Tibial nerve (tissue), 4 donors: ENCODE measurements at regions not wholly inside any gene's neighbourhood (a gene's known extent, or its start where the extent isn't known, plus 50 kb on each side); places are given as distances from the start of the nearest gene placed in this dataset.

ENCODE experiments used
- DNase-seq, 2 donors: peaks; one replicate each; pipeline ENCODE4 v3.0.0-alpha.2; 2019; ENCODE audit warnings: low spot score in 2 of 2
- H3K27ac ChIP-seq, 4 donors: fragments of 200-600 bp; sonication (generic) in 3 of 4; one replicate each; pipeline ENCODE4 v1.5.1; 2017 to 2019; ENCODE audit warnings: mild to moderate bottlenecking in 1 of 4
- H3K27me3 ChIP-seq, 2 donors: fragments of 200-600 bp; sonication (generic) in 1 of 2; one replicate each; pipeline versions ENCODE4 v1.5.1 to v1.6.0; 2017 to 2019
- H3K36me3 ChIP-seq, 3 donors: fragments of 200-600 bp; sonication (generic); one replicate each; pipeline ENCODE4 v1.5.1; 2018 to 2019
- H3K4me1 ChIP-seq, 4 donors: fragments of 200-600 bp; sonication (generic) in 3 of 4; one replicate each; pipeline ENCODE4 v1.5.1; 2017 to 2019
- H3K4me3 ChIP-seq, 4 donors: fragments of 200-600 bp; sonication (generic) in 3 of 4; one replicate each; pipeline ENCODE4 v1.5.1; 2017 to 2019; ENCODE audit warnings: mild to moderate bottlenecking in 1 of 4, moderate library complexity in 1 of 4
- H3K9me3 ChIP-seq, 4 donors: fragments of 200-600 bp; sonication (generic) in 3 of 4; one replicate each; pipeline ENCODE4 v1.5.1; 2017 to 2019
- CTCF ChIP-seq, 5 experiments: fragments of 200-600 bp in 3 of 5; fragments of 450-650 bp in 2 of 5; sonication (generic) in 3 of 5; IDR thresholded peaks; one replicate each; pipeline ENCODE4 v1.5.1; 2016 to 2019; ENCODE audit warnings: antibody characterized with exemption in 5 of 5, mild to moderate bottlenecking in 3 of 5, moderate library complexity in 2 of 5
- EP300 ChIP-seq, 2 donors: sonication (generic); formaldehyde crosslinking; IDR thresholded peaks; one replicate each; pipeline ENCODE4 v1.6.1; 2017; ENCODE audit warnings: antibody characterized with exemption in 2 of 2, mild to moderate bottlenecking in 1 of 2
- POLR2A ChIP-seq, 2 donors: fragments of 450-650 bp; IDR thresholded peaks; one replicate each; pipeline ENCODE4 v1.6.1; 2017; ENCODE audit warnings: antibody characterized with exemption in 2 of 2, mild to moderate bottlenecking in 2 of 2, moderate library complexity in 2 of 2
- WGBS, 2 donors: methylation state at CpG; one replicate each; pipeline ENCODE4 v1.1.5; 2018; 5-methylcytosine and 5-hydroxymethylcytosine counted together

- H3K27me3 ChIP-seq, result no peaks in the 10 kb centered on the region
- no peak for TF ChIP-seq CTCF (IDR thresholded peaks at IDR 0.05)
- no peak for TF ChIP-seq POLR2A (IDR thresholded peaks at IDR 0.05)
- TF ChIP-seq EP300 (IDR thresholded peaks at IDR 0.05), result no peak
- no peak overlapping the region for H3K27ac ChIP-seq
- DNase-seq, result no peak
- no peaks in the 10 kb centered on the region for H3K4me1 ChIP-seq
- H3K4me3 ChIP-seq, result no peak overlapping the region
- H3K9me3 ChIP-seq, result peaks cover 0 to 18% (median 0%) of the 10 kb centered on the region in 4 donors
- WGBS, 2 donors, result 85 to 93% methylated on average over 3 of the region's 3 CpGs
- no peaks in the 10 kb centered on the region for H3K36me3 ChIP-seq
Observed at GRCh38 chr13:32861304-32861703, 154.9 kb upstream of the KL start.

DNA sequence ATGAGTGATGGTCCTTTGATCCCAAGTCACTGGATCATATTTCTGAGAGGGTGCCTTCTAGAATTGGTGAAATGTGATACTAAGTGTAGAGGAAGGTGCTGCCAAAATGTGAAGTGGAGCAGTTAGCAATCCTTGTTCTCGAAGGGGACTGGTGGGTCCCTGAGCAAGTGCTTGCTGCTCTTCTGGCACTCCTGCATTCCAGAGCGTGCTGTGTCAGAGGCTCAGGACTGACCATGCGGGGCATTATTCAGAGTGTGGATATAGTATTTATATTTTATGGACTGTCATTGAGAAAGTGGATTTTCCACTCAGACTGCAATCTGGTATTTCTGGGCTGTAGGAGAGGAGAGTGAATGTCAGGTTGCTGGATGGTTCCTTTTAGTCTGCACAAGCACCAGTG lies 152.6 kb upstream of the KL start:
- H3K27me3 ChIP-seq, result no peaks in the 10 kb centered on the region
- 90 to 92% methylated on average over 3 of the region's 3 CpGs for WGBS, 2 donors
- no peak overlapping the region for H3K4me3 ChIP-seq
- no peaks in the 10 kb centered on the region for H3K36me3 ChIP-seq
- TF ChIP-seq EP300 (IDR thresholded peaks at IDR 0.05) (no peak), POLR2A (IDR thresholded peaks at IDR 0.05) (no peak), CTCF (IDR thresholded peaks at IDR 0.05) (no peak)
- H3K9me3 ChIP-seq, result peaks cover 0 to 18% (median 0%) of the 10 kb centered on the region in 4 donors
- H3K4me1 ChIP-seq, result no peaks in the 10 kb centered on the region
- H3K27ac ChIP-seq, result no peak overlapping the region
- DNase-seq, result no peak

GRCh38 chr13:32866921-32867320 lies 149.3 kb upstream of the KL start:
- DNase-seq, result no peak
- Histone ChIP-seq H3K9me3 (peaks cover 0 to 24% (median 3%) of the 10 kb centered on the region in 4 donors), H3K27me3 (no peaks in the 10 kb centered on the region), H3K4me3 (no peak overlapping the region), H3K36me3 (no peaks in the 10 kb centered on the region), H3K27ac (no peak overlapping the region), H3K4me1 (no peaks in the 10 kb centered on the region)
- WGBS, 2 donors, result 56 to 61% methylated on average over 4 of the region's 4 CpGs
- TF ChIP-seq POLR2A (IDR thresholded peaks at IDR 0.05) (no peak), CTCF (IDR thresholded peaks at IDR 0.05) (no peak), EP300 (IDR thresholded peaks at IDR 0.05) (no peak)

DNA sequence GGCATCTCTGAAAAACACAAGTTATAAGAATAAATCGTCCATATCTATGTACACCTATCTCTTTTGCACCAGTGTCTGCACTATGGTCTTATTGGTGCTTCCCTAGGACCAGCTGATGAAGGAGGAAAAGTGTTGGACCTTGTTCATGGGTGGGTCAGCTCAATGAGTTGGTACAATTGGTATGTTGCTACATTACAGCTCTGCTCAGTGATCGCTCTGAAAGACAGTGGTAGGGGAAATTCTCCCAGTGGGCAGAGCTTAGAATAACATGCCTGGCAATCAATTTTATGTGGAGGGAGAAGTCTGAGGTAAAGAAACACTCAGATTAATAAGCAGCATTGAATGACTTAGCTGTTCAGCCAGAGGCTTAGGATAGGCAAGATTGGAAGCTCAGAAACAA lies 138.7 kb upstream of the KL start:
- H3K27me3 ChIP-seq, result no peaks in the 10 kb centered on the region
- TF ChIP-seq POLR2A (IDR thresholded peaks at IDR 0.05), result no peak
- no peak for TF ChIP-seq CTCF (IDR thresholded peaks at IDR 0.05)
- TF ChIP-seq EP300 (IDR thresholded peaks at IDR 0.05), result no peak
- DNase-seq, result no peak
- no peak overlapping the region for H3K27ac ChIP-seq
- H3K4me1 ChIP-seq, result no peaks in the 10 kb centered on the region
- no peaks in the 10 kb centered on the region for H3K36me3 ChIP-seq
- 87 to 95% methylated on average over 2 of the region's 2 CpGs for WGBS, 2 donors
- no peak overlapping the region for H3K4me3 ChIP-seq
- H3K9me3 ChIP-seq, result no peaks in the 10 kb centered on the region

GRCh38 chr13:32878163-32878562 lies 138.1 kb upstream of the KL start:
- H3K4me1 ChIP-seq, result peaks cover 0 to 2% (median 0%) of the 10 kb centered on the region in 4 donors
- DNase-seq, result no peak
- no peak overlapping the region for H3K4me3 ChIP-seq
- no peaks in the 10 kb centered on the region for H3K27me3 ChIP-seq
- H3K27ac ChIP-seq, result no peak overlapping the region
- H3K9me3 ChIP-seq, result no peaks in the 10 kb centered on the region
- H3K36me3 ChIP-seq, result no peaks in the 10 kb centered on the region
- no peak for TF ChIP-seq CTCF (IDR thresholded peaks at IDR 0.05)
- TF ChIP-seq POLR2A (IDR thresholded peaks at IDR 0.05), result no peak
- no peak for TF ChIP-seq EP300 (IDR thresholded peaks at IDR 0.05)
- 89 to 92% methylated on average over 4 of the region's 4 CpGs for WGBS, 2 donors
